ENCODE measurements at regions not wholly inside any gene's neighbourhood (a gene's known extent, or its start where the extent isn't known, plus 50 kb on each side); places are given as distances from the start of the nearest gene placed in this dataset.

- TF ChIP-seq CTCF (conservative IDR thresholded peaks at IDR 0.05) (no peak), ZFX (IDR thresholded peaks at IDR 0.05) (no peak)
Observed at GRCh38 chr2:13466076-13466475, 749.3 kb downstream of the TRIB2 start.

Data from C4-2B (cell line).